Stimulated activated naive CD4-positive, alpha-beta T cell (primary cell): ENCODE measurements at regions not wholly inside any gene's neighbourhood (a gene's known extent, or its start where the extent isn't known, plus 50 kb on each side); places are given as distances from the start of the nearest gene placed in this dataset.
"Not testable (repeated sequence)": the region's sequence is repeated elsewhere in the genome, so short reads cannot be mapped to it uniquely, and the experiment has no call there.

Source experiments
- DNase-seq, 6 experiments: peaks; one replicate each; lab custom pipeline; 2025; lab: John Stamatoyannopoulos, UW

- DNase-seq: no peak
Observed at GRCh38 chr5:18732556-18733479, 1098.6 kb downstream of the TAF11L14 start.

GRCh38 chr5:18736051-18736398 lies 1101.8 kb downstream of the TAF11L14 start:
- no peak for DNase-seq

DNA sequence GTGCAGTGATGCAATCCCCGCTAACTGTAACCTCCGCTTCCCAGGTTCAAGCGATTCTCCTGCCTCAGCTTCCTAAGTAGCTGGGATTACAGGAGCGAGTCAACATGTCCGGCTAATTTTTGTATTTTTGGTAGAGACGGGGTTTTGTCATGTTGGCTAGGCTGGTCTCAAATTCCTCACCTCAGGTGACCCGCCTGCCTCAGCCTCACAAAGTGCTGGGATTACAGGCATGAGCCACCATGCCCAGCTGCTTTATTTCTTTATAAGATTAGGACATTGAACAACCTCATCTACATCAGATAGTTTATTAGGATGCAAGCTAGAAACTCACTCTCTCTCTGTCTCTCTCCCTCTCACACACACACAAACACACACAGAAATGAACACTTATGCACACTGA lies 1102.5 kb downstream of the TAF11L14 start:
- not testable (repeated sequence) for DNase-seq

- DNase-seq: no peak
Observed at GRCh38 chr5:18740301-18740700, 1106.0 kb downstream of the TAF11L14 start.

DNA sequence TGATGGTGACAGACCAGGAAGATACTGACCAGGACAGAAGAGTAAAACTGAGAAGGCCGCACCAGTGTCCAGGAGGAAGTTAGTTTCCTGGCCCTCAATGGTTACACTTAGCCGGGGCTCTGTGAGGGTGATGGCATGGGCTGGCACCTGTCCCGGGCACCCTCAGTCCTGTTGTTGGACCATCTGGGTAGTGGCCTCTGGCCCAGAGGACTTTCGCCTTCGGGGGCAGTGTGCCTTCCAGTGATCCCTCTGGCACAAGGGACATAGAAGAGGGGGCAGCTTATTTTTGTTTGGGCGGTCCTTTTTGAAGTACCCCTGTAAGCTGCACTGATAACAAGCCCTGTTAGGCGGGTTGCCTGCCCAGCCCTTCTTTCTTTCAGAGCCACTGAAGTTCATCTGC lies 1108.6 kb downstream of the TAF11L14 start:
- no peak for DNase-seq

DNA sequence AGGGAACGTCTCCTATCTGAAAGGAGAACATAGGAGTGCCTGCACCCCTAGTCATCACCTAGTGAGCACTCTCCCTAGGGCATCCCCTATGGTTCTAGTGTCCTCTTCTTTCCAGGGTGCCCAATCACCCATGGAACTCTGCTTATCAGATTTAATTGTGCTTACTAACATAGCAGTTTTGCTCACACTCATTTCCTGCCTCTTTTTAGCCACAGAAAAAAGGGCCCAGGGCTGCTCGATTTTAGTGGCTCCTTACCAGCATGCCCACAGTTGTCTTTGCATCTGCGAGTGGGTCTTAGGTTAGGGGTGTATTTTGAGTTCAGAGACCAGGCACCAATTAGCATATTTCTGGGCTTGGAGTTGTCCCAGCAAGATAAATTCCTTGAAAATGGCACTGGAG lies 1110.2 kb downstream of the TAF11L14 start:
- DNase-seq: no peak

GRCh38 chr5:18745042-18745987 lies 1111.1 kb downstream of the TAF11L14 start:
- DNase-seq: peak in 3 of 6 experiments; percentile 8 to 75 (median 19)

- DNase-seq: peak in 5 of 6 experiments; percentile 4 to 75 (median 58)
Observed at GRCh38 chr5:18745988-18746615, 1111.8 kb downstream of the TAF11L14 start.

- DNase-seq: no peak
Observed at GRCh38 chr5:18749763-18750162, 1115.5 kb downstream of the TAF11L14 start.

DNA sequence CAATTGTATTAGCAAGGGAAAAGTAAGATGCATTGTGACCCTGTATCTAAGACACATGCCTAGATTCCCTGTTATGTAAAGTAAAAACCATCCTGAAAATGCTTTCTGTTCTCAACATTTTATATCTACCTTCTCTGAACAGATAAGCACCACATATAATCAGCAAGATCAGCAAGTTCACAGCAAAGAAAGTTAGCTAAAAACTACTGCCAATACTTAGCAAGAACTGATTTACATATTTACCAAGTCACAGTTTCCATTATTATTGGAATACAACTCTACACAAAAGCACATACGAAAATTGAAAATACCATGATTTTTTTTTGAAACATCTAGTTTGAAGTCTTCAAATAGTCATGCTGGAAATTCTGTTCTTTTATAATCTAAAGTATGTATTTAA lies 1118.1 kb downstream of the TAF11L14 start:
- no peak for DNase-seq

DNA sequence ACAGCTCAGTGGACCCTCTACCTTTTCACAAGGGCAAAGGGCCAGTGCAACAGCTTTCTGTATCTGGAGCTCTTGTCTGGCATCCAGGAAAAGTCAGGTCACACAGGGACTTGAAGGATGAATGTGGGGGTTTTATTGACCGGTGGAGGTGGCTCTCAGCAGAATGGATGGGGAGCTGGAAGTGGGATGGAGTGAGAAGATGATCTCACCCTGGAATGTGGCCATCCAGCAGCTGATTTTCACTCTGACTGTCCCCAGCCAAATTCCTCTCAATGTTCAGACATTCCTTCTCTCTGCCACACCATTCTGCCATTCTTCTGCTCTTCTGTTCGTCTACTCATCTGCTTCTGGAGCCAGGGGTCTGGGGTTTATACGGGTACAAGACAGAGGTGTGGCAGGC lies 1119.9 kb downstream of the TAF11L14 start:
- DNase-seq: no peak

DNA sequence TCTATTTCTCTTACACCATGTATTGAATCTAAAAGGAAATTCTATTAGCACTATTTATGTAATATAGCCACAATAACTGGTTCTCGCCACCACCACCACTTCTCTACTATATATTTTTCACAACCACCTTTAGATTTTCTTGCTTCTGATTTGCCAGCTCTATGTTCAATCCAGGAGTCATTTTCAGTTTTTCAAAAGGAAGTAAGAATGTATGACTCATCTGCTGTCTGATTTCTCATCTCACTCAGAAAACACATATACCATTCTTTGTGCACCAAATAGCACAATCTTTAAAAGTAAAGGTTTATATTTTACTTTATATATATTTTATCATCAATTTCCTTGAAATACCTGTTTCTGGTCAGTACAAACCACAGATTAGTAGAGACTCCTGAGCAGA lies 1127.5 kb downstream of the TAF11L14 start:
- peak in 2 of 6 experiments; percentile 4 to 15 for DNase-seq

GRCh38 chr5:18764161-18764560 lies 1129.9 kb downstream of the TAF11L14 start:
- DNase-seq: no peak

GRCh38 chr5:18765304-18765703 lies 1131.0 kb downstream of the TAF11L14 start:
- DNase-seq: no peak

- no peak for DNase-seq
Observed at GRCh38 chr5:18771097-18771610, 1136.9 kb downstream of the TAF11L14 start.

DNA sequence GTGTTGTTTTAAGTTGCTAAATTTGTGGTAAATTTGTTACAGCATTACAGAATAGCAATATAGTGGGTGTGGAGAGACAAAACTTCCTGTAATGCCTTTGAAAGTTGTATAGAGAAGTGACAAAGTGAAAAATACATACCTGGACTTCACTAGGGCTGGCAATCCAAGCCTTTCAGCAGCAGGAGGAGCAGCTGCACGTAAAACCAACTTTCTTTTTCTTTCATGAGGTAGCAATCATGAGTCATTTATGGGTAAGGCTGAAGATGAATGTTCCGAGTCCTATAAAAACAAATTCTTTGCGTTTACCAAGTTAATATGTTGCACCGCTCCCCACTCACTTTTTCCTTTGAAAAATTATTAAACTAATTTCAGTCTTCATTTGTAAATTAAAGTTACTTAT lies 1138.2 kb downstream of the TAF11L14 start:
- DNase-seq: no peak

DNA sequence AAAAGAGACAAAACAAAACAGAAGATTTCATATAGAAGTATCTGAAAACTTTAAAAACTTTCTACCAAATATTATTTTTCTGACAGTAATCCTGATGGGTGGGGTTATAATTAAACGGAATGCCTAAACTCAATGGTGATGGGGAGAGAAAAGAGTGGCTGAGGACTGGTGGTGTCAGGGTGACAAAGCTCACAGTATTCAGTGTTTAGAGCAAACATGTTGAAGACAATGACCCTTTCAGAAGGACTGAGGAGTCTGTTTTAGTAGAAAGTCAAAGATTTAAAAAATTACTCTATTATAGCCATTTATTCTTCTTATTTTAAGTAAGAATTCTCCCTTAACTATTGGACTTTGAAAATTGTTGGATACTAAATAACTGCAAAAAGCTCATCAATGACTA lies 1144.0 kb downstream of the TAF11L14 start:
- no peak for DNase-seq

GRCh38 chr5:18789218-18789998 lies 1155.1 kb downstream of the TAF11L14 start:
- no peak for DNase-seq

- no peak for DNase-seq
Observed at GRCh38 chr5:18792145-18792544, 1157.9 kb downstream of the TAF11L14 start.

DNA sequence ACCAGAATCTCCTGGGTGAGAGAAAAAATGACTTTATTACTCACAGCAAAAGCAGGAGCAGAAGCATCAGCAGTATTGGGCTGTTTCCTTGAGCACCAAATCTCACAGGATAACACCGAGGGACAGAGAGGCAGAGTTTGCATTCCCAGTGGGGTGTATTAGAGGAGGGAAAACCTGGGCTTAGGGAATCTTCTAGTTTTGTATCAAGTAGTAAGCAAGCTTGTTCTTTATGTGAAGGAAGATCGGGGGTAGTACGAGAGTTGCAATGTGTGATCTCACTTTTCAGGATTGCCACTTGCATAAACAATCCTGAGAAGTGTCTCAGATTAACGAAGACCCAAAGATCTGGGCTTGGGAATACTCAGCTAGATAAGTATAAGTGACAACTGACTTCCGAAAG lies 1163.0 kb downstream of the TAF11L14 start:
- no peak for DNase-seq

- no peak for DNase-seq
Observed at GRCh38 chr5:18798058-18798457, 1163.8 kb downstream of the TAF11L14 start.
